ENCODE measurements at regions not wholly inside any gene's neighbourhood (a gene's known extent, or its start where the extent isn't known, plus 50 kb on each side); places are given as distances from the start of the nearest gene placed in this dataset.

DNA sequence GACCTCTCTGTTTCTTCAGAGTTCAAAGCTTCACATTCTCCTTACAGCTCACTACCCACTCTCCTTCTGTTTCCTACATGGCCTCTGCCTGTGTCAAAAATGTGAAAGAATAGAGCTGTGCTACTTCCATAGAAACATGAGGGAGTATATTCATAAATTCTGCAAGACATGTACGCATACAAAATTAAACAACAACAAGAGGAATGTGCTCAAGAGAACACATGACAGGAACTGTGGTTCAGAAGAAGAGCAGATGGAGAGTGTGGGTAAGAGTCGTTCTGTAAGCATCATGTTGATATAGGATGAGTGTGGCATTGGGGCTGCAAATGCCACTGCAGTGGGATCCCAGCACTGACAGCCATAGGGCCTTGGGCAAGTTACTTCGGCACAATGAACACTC, 266.6 kb upstream of the SASH1 start:
- TF ChIP-seq TAF1 (IDR thresholded peaks at IDR 0.05; ENCODE audit: borderline replicate concordance, low read depth, low read length) (no peak), POLR2A (IDR thresholded peaks at IDR 0.05; ENCODE audit: low read depth, low read length) (no peak), POLR2AphosphoS5 (IDR thresholded peaks at IDR 0.05; ENCODE audit: low read depth, low read length) (no peak)
- DNase-seq (ENCODE audit: insufficient read length) (no peak), FAIRE-seq (no peak)

DNA sequence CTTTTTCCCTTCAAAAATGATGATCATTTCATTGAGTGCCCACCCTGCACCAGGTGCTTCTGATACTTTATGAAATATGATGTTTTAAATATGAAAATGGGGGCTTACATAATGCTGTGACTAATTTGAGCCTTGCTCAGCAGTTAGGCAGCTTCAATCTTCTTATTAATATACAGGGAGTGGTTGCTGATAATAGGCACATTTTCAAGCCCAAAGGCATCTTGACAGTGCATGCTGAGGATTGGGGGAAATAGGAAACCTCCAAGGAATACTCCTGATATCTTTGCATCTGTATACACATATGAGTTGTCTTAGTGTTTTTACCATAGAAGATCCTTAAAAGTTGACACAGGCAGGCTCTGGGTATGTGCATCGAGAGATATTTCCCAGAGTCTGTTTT, 262.3 kb upstream of the SASH1 start:
- DNase-seq (ENCODE audit: insufficient read length) (no peak), FAIRE-seq (no peak)
- TF ChIP-seq POLR2AphosphoS5 (IDR thresholded peaks at IDR 0.05; ENCODE audit: low read depth, low read length) = no peak
- no peak for TF ChIP-seq POLR2A (IDR thresholded peaks at IDR 0.05; ENCODE audit: low read depth, low read length)
- TF ChIP-seq TAF1 (IDR thresholded peaks at IDR 0.05; ENCODE audit: borderline replicate concordance, low read depth, low read length) = no peak

DNA sequence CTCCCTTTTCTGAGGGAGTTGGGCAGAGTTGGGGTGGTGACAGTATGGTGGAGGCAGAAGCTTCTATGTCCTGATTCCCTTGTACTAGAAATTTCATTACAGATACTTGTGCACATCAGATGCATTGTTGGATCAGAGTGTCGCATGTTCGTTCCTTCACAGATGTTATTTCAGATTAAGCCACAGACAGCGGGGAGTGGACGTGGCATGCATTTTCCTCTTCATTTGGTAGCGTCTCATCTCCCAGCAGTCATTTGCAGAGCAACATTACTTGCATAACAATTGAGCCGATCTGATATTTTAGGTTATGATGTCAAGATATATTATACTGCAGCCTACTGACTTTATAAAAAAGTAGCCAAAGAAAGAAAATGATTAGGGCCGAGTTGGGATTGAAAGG, 261.6 kb upstream of the SASH1 start:
- FAIRE-seq (no peak), DNase-seq (ENCODE audit: insufficient read length) (no peak)
- TF ChIP-seq POLR2AphosphoS5 (IDR thresholded peaks at IDR 0.05; ENCODE audit: low read depth, low read length) (no peak), POLR2A (IDR thresholded peaks at IDR 0.05; ENCODE audit: low read depth, low read length) (no peak), TAF1 (IDR thresholded peaks at IDR 0.05; ENCODE audit: borderline replicate concordance, low read depth, low read length) (no peak)

DNA sequence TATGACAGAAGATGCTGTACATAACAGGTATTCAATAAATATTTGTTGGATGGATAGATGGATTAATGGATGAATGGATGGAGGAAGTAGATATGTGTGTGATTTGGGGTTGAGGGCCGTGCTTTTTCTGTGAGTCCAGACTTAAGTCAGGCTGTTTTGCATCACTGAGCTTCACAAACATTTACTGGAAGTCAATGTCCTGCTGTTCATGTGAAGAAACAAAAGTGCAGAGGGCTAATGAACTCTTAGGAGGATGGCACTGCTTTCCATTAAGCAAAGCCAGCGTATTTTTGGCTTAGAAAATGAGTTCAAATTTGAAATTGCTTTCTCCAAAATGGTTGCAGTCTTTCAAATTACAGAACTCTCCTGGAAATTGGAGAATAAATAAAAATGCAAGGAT, 260.6 kb upstream of the SASH1 start:
- DNase-seq (ENCODE audit: insufficient read length) (no peak), FAIRE-seq (no peak)
- TF ChIP-seq POLR2AphosphoS5 (IDR thresholded peaks at IDR 0.05; ENCODE audit: low read depth, low read length) = no peak
- no peak for TF ChIP-seq TAF1 (IDR thresholded peaks at IDR 0.05; ENCODE audit: borderline replicate concordance, low read depth, low read length)
- TF ChIP-seq POLR2A (IDR thresholded peaks at IDR 0.05; ENCODE audit: low read depth, low read length) = no peak

DNA sequence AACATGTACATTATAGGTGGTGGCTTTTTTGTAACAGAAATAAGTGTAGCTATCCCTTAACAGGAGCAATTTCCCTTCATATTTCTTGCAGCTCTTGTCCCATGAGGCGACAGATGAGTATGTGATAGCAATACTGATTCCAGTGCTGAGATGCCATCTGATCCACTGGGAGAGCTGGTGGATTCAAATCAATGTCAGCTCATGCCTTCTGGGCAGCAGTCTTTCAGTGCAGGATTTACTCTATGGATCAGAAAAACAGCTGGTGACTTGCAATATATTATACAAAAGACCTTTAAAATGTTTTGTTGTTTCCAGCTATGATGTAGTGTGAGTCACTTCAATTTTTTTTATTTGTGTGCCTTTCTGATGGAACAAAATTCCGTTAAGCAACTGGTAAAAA, 259.9 kb upstream of the SASH1 start:
- FAIRE-seq = no peak
- TF ChIP-seq TAF1 (IDR thresholded peaks at IDR 0.05; ENCODE audit: borderline replicate concordance, low read depth, low read length) = no peak
- no peak for TF ChIP-seq POLR2AphosphoS5 (IDR thresholded peaks at IDR 0.05; ENCODE audit: low read depth, low read length)
- TF ChIP-seq POLR2A (IDR thresholded peaks at IDR 0.05; ENCODE audit: low read depth, low read length) = no peak
- DNase-seq (ENCODE audit: insufficient read length) = no peak

DNA sequence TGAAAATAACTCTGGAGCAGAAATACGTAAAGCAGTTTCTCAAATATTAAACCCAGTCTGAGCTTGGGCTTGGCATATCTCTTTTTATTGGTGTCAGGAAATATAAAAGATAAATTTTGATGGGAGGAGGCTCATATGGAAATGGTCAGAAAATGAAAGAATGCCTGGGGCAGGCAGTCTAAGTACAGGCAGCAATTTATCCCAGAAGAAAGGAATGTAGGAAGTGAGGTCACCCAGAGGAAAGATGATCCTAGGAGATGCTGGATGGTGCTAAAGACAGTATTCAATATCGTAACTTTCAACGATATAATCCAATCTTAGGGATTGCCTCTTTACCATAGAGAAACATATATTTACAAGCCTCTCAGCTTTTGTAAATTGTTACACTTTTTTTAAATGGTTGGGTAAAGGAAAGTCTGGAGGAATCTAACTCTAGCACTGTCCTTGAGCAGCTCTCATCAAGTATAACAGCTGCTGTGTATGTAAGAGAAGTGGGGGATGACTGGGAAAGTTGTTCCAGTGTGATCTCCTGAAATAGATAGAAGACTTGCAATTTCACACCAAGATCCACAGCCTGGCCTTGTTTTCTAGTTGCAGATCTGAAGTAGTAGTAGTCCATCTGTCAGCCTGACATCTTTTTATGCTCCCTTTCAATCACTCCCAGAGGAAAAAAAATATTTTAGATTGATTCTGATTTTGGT, 256.9 kb upstream of the SASH1 start:
- TF ChIP-seq POLR2A (IDR thresholded peaks at IDR 0.05; ENCODE audit: low read depth, low read length) = no peak
- FAIRE-seq = no peak
- no peak for DNase-seq (ENCODE audit: insufficient read length)

DNA sequence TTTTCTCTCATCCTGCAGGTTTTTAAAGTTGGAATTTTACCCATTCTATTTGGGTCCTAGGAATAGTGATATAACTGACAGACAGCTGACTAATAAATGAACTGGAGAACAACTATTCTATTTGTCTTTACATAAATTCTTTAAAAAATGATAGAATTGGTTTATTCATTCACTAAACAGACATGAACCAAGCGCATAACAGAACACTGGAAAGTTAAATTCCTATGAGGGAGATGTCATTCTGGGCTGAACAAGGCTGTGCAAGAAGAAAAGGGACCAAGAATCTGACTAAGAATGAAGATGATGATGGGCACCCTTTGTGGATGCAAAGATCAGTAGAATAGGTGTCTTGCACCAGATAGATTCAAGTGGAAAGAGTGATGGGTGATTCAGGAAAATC, 256.3 kb upstream of the SASH1 start:
- TF ChIP-seq POLR2AphosphoS5 (IDR thresholded peaks at IDR 0.05; ENCODE audit: low read depth, low read length) (no peak), POLR2A (IDR thresholded peaks at IDR 0.05; ENCODE audit: low read depth, low read length) (no peak), TAF1 (IDR thresholded peaks at IDR 0.05; ENCODE audit: borderline replicate concordance, low read depth, low read length) (no peak)
- DNase-seq (ENCODE audit: insufficient read length) (no peak), FAIRE-seq (no peak)

DNA sequence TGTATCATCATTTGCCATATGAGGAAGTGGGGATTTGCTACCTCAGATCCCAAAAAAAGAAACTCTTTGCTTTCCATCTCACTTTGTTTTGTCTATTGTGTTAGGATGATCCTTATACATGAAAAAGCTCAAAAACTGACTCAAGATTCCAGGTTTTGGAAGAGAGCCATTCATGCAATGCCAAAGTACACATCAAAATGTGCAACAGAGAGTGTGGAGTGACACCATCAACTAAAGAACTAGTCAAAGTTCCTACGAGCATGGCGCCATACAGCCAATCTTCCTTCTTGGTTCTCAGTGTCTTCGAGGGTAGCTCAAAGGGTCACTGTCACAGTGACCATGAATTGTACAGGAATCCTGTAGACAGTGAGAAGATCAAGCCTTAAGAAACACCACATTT, 255.8 kb upstream of the SASH1 start:
- TF ChIP-seq POLR2AphosphoS5 (IDR thresholded peaks at IDR 0.05; ENCODE audit: low read depth, low read length) (no peak), POLR2A (IDR thresholded peaks at IDR 0.05; ENCODE audit: low read depth, low read length) (no peak), TAF1 (IDR thresholded peaks at IDR 0.05; ENCODE audit: borderline replicate concordance, low read depth, low read length) (no peak)
- FAIRE-seq (no peak), DNase-seq (ENCODE audit: insufficient read length) (no peak)

DNA sequence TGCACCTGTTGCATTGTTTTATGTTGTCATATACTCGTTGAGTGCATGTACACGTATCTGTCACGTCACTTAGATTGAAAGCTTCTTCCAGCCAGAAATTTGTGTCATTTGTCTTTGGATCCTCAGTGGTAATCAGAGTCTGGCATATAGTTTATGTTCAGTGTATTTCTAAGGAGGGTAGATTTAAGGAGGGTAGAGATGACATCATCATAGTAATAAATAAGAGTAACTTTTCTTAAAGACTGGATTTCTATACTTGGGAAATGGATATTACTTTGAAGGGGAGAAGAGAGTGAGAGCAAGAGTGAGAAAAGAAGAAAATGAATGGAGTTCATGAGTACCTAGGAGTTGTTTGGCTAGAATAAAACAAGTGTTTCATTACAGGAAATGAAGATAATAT, 255.0 kb upstream of the SASH1 start:
- FAIRE-seq = no peak
- TF ChIP-seq TAF1 (IDR thresholded peaks at IDR 0.05; ENCODE audit: borderline replicate concordance, low read depth, low read length) (no peak), POLR2AphosphoS5 (IDR thresholded peaks at IDR 0.05; ENCODE audit: low read depth, low read length) (no peak), POLR2A (IDR thresholded peaks at IDR 0.05; ENCODE audit: low read depth, low read length) (no peak)
- DNase-seq (ENCODE audit: insufficient read length) = no peak

DNA sequence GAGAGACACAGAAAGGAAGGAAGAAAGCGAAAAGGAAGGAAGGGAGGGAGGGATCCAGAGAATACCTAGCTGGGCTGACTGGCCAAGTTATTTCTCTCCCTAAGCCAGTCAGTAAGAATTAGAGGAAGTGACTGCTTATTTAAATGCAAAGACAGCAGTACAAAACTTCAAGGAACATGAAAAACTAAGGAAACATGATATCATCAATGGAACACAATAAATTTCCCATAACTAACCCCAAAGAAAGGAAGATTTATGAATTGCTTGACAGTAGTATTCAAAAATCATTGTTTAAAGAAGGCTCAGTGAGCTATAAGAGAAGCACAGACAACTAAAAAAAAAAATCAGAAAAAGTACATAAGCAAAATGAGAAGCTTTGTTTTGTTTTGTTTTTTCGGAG, 252.3 kb upstream of the SASH1 start:
- FAIRE-seq (no peak), DNase-seq (ENCODE audit: insufficient read length) (no peak)
- TF ChIP-seq POLR2A (IDR thresholded peaks at IDR 0.05; ENCODE audit: low read depth, low read length) (no peak), TAF1 (IDR thresholded peaks at IDR 0.05; ENCODE audit: borderline replicate concordance, low read depth, low read length) (no peak), POLR2AphosphoS5 (IDR thresholded peaks at IDR 0.05; ENCODE audit: low read depth, low read length) (no peak)

DNA sequence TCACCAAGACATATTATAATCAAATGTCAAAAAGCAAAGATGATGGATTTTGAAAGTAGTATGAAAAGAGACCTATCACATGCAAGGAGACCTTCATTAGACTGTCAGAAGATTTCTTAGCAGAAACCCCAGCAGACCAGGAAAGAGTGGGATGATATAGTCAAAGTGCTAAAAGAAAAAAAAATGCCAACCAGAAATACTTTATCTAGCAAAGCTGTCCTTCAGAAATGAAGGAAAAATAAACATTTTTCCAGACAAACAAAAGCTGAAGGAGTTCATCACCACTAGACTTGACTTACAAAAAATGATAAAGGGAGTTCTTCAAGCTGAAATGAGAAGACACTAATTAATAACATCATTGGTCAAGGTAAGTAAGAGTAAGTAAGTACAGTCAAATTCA, 251.2 kb upstream of the SASH1 start:
- no peak for DNase-seq (ENCODE audit: insufficient read length)
- no peak for FAIRE-seq
- TF ChIP-seq POLR2AphosphoS5 (IDR thresholded peaks at IDR 0.05; ENCODE audit: low read depth, low read length) (no peak), POLR2A (IDR thresholded peaks at IDR 0.05; ENCODE audit: low read depth, low read length) (no peak)

DNA sequence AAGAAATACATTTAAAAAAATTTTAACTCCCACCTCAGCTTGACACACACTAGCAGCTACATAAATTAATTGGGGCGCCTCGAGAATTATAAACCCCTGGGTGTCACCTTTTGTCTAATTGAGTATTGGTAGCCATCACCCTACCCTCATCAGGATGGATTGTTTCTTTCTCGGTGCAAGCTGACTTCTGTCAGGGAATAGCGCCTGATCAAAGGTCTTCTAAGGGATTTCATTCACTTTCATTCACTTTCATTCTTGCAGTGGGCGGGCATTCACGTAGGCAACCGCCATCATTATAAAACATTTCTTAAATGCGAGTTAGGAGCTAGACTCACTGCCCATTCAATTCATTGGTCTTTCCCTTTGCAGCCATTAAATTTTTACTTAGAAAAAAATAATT, 239.2 kb upstream of the SASH1 start:
- no peak for TF ChIP-seq TAF1 (IDR thresholded peaks at IDR 0.05; ENCODE audit: borderline replicate concordance, low read depth, low read length)
- TF ChIP-seq POLR2AphosphoS5 (IDR thresholded peaks at IDR 0.05; ENCODE audit: low read depth, low read length) = no peak
- TF ChIP-seq POLR2A (IDR thresholded peaks at IDR 0.05; ENCODE audit: low read depth, low read length) = no peak
- FAIRE-seq = no peak
- no peak for DNase-seq (ENCODE audit: insufficient read length)

DNA sequence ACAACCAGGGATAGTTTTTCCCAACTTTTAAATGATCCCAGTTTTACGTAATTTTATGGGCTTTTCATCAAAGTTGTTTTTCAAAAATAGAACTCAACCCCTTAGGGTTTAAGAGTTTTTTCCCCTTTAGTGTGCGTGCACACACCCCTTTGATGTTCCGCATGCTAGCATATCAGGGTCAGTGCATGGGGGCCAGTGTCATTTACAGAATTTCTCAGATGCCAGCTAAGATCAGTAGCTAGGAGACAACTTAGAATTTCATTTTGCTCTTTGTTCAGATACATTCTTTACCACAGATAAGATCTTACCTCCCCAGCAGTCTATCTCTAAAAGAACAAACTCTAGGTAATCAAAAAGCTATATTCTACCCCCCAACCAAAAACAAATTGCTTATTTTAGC, 238.5 kb upstream of the SASH1 start:
- DNase-seq (ENCODE audit: insufficient read length) (no peak), FAIRE-seq (no peak)
- TF ChIP-seq POLR2A (IDR thresholded peaks at IDR 0.05; ENCODE audit: low read depth, low read length) = no peak
- no peak for TF ChIP-seq TAF1 (IDR thresholded peaks at IDR 0.05; ENCODE audit: borderline replicate concordance, low read depth, low read length)
- no peak for TF ChIP-seq POLR2AphosphoS5 (IDR thresholded peaks at IDR 0.05; ENCODE audit: low read depth, low read length)
